Stomach (tissue), 8 donors: ENCODE measurements at regions not wholly inside any gene's neighbourhood (a gene's known extent, or its start where the extent isn't known, plus 50 kb on each side); places are given as distances from the start of the nearest gene placed in this dataset.

Source experiments
- DNase-seq, 2 donors: peaks; one replicate each; pipeline versions ENCODE4 v3.0.0 to v3.0.0-alpha.2; 2013 to 2019
- H3K27ac ChIP-seq, 5 donors: fragments of 200-600 bp in 4 of 5; sonication (generic) in 4 of 5; one replicate each; pipeline ENCODE4 v1.5.1; 2013 to 2019; ENCODE audit warnings: mild to moderate bottlenecking in 1 of 5, moderate library complexity in 1 of 5
- H3K27me3 ChIP-seq, 3 donors: fragments of 200-600 bp; sonication (generic); one replicate each; pipeline ENCODE4 v1.5.1; 2017 to 2019; ENCODE audit warnings: mixed run types in 1 of 3
- H3K36me3 ChIP-seq, 4 donors: fragments of 200-600 bp; sonication (generic); 1 replicate in 3 of 4; 2 replicates in 1 of 4; pipeline ENCODE4 v1.5.1; 2016 to 2019
- H3K4me1 ChIP-seq, 4 donors: fragments of 200-600 bp; sonication (generic); one replicate each; pipeline ENCODE4 v1.5.1; 2016 to 2019
- H3K4me3 ChIP-seq, 4 donors: fragments of 200-600 bp; sonication (generic) in 3 of 4; one replicate each; pipeline ENCODE4 v1.5.1; 2016 to 2019; ENCODE audit warnings: mild to moderate bottlenecking in 1 of 4
- H3K9me3 ChIP-seq, 4 donors: fragments of 200-600 bp; sonication (generic); one replicate each; pipeline ENCODE4 v1.5.1; 2016 to 2019
- CTCF ChIP-seq, 7 experiments: fragments of 450-650 bp in 4 of 7; fragments of 200-600 bp in 3 of 7; sonication (generic) in 3 of 7; IDR thresholded peaks; one replicate each; pipeline ENCODE4 v1.5.1; 2016 to 2019; ENCODE audit warnings: antibody characterized with exemption in 7 of 7, control low read depth in 2 of 7, mild to moderate bottlenecking in 1 of 7
- EP300 ChIP-seq: sonication (generic); formaldehyde crosslinking; IDR thresholded peaks from one replicate; pipeline ENCODE4 v1.6.1; 2017; ENCODE audit warnings: antibody characterized with exemption
- POLR2A ChIP-seq, 4 donors: fragments of 450-650 bp; IDR thresholded peaks; one replicate each; pipeline ENCODE4 v1.6.1; 2016; ENCODE audit warnings: antibody characterized with exemption in 4 of 4, control low read depth in 2 of 4, mild to moderate bottlenecking in 1 of 4, moderate library complexity in 1 of 4
- POLR2AphosphoS5 ChIP-seq, 3 donors: sonication (generic); formaldehyde crosslinking; IDR thresholded peaks; one replicate each; pipeline ENCODE4 v1.6.1; 2016; ENCODE audit warnings: antibody characterized with exemption in 3 of 3
- WGBS, 5 donors: extraction: QIAGEN DNeasy Blood & Tissue Kit in 3 of 5; methylation state at CpG; one replicate each; pipeline versions ENCODE4 v1.1.5 to v1.1.7; 2013 to 2018; 5-methylcytosine and 5-hydroxymethylcytosine counted together
- intact Hi-C: fragments of 100-400 bp; cut with DNase I; formaldehyde crosslinking; loops from one replicate; pipeline ENCODE4 v1.15.1; 2023; ENCODE audit warnings: low total_unique reads
- donor health status: healthy with polysubstance abuse.
- donor health status: Bipolar disorder and iron deficiency.
- donor health status: healthy.

DNA sequence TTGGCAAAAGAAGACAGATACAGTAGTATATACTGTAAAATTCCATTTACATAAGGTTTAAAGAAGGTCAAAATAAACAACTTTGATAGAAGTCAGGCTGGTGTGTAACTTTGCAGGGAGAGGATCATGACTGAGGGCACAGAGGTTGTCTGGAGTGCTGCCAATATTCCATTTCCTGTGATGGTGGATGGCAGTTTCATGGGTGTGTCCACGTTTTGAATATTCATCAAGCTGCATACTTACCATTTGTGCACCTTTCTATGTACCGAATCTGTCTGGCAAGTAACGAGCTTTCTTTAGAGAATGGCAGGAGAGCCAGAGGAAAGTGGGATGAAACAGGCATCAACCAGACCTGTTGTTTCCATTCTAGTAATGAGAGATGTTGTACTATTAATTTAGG lies 420.5 kb upstream of the HTR2A start:
- H3K4me1 ChIP-seq = no peaks in the 10 kb centered on the region
- DNase-seq = no peak

DNA sequence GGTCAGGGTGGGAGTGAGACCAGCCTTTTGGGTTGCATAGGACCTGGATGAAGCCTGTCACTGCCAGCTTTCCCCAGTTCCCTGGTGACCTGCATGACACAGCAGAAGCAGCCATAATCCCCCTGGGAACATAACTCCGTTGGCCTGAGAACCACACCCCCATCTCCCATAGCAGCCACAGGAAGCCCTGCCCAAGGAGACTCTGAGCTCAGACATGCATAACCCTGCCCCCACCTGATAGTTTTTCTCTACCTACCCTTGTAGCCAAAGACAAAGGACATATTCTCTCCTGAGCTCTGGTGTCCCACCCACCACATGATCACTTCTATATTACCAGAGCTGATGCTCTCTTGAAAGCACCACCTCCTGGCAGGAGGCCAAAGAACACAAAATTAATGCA lies 413.5 kb upstream of the HTR2A start:
- TF ChIP-seq CTCF (IDR thresholded peaks at IDR 0.05) (no peak), POLR2AphosphoS5 (IDR thresholded peaks at IDR 0.05) (no peak), POLR2A (IDR thresholded peaks at IDR 0.05) (no peak), EP300 (no peak)
- intact Hi-C loops = no loop called here
- Histone ChIP-seq H3K36me3 (no peaks in the 10 kb centered on the region), H3K9me3 (peaks cover 0 to 9% (median 0%) of the 10 kb centered on the region in 4 donors), H3K4me3 (no peak overlapping the region), H3K27ac (no peak overlapping the region), H3K27me3 (no peaks in the 10 kb centered on the region), H3K4me1 (peaks cover 0 to 8% (median 0%) of the 10 kb centered on the region in 4 donors)
- DNase-seq = no peak
- WGBS, 5 donors = 44 to 70% (median 62%) methylated on average over 1 of the region's 1 CpG

More for the DNA sequence above, 420.5 kb upstream of the HTR2A start:
- no peaks in the 10 kb centered on the region for H3K9me3 ChIP-seq
- WGBS, 5 donors = 60 to 75% (median 71%) methylated on average over 3 of the region's 3 CpGs
- no peak overlapping the region for H3K4me3 ChIP-seq
- H3K27ac ChIP-seq = no peak overlapping the region
- intact Hi-C loops = no loop called here
- no peaks in the 10 kb centered on the region for H3K36me3 ChIP-seq
- TF ChIP-seq EP300 (no peak), POLR2A (IDR thresholded peaks at IDR 0.05) (no peak), CTCF (IDR thresholded peaks at IDR 0.05) (no peak), POLR2AphosphoS5 (IDR thresholded peaks at IDR 0.05) (no peak)
- no peaks in the 10 kb centered on the region for H3K27me3 ChIP-seq

- Histone ChIP-seq H3K27me3 (no peaks in the 10 kb centered on the region), H3K36me3 (no peaks in the 10 kb centered on the region), H3K4me3 (no peak overlapping the region), H3K27ac (no peak overlapping the region), H3K4me1 (peaks cover 0 to 8% (median 0%) of the 10 kb centered on the region in 4 donors), H3K9me3 (peaks cover 0 to 9% (median 0%) of the 10 kb centered on the region in 4 donors)
- DNase-seq = peak in 1 of 2 donors; percentile 20
- intact Hi-C loops = no loop called here
- TF ChIP-seq EP300 = no peak
- TF ChIP-seq POLR2AphosphoS5 (IDR thresholded peaks at IDR 0.05) = no peak
- TF ChIP-seq POLR2A (IDR thresholded peaks at IDR 0.05) = no peak
- no peak for TF ChIP-seq CTCF (IDR thresholded peaks at IDR 0.05)
Measured at GRCh38 chr13:47306991-47307390, 410.1 kb upstream of the HTR2A start.

DNA sequence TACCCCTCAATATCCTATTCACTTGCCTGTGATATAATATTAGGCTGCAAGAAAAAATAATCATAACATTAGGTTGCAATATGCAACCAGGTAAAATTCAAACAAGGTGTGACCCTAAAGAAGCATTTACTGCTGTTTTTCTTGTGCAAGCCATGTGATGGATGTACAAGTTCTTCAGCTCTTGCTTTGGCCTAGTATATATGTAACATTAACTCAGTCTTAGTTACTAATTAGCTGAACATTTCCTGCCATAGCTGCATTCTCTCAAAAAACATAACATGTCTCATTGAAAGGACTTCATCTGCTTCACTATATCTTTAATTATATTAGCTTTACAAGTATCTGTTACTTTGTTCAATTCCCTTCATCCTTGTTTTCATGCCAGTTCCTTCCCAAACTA lies 406.8 kb upstream of the HTR2A start:
- no peak overlapping the region for H3K27ac ChIP-seq
- H3K4me1 ChIP-seq = peaks cover 0 to 8% (median 0%) of the 10 kb centered on the region in 4 donors
- DNase-seq = no peak
- no peaks in the 10 kb centered on the region for H3K9me3 ChIP-seq
- no peaks in the 10 kb centered on the region for H3K36me3 ChIP-seq
- intact Hi-C loops = no loop called here
- no peak overlapping the region for H3K4me3 ChIP-seq
- TF ChIP-seq CTCF (IDR thresholded peaks at IDR 0.05) (no peak), EP300 (no peak)
- no peaks in the 10 kb centered on the region for H3K27me3 ChIP-seq

- TF ChIP-seq POLR2AphosphoS5 (IDR thresholded peaks at IDR 0.05) = no peak
- TF ChIP-seq EP300 = no peak
- TF ChIP-seq POLR2A (IDR thresholded peaks at IDR 0.05) = no peak
- no peak for TF ChIP-seq CTCF (IDR thresholded peaks at IDR 0.05)
- H3K27me3 ChIP-seq = no peaks in the 10 kb centered on the region
- no peaks in the 10 kb centered on the region for H3K36me3 ChIP-seq
- H3K4me3 ChIP-seq = no peak overlapping the region
- H3K9me3 ChIP-seq = no peaks in the 10 kb centered on the region
- no peaks in the 10 kb centered on the region for H3K4me1 ChIP-seq
- intact Hi-C loops = no loop called here
- H3K27ac ChIP-seq = no peak overlapping the region
- DNase-seq = no peak
Measured at GRCh38 chr13:47299304-47299703, 402.5 kb upstream of the HTR2A start.
